Activated CD8-positive, alpha-beta memory T cell treated with anti-CD3 and anti-CD28 coated beads for 36 hours (primary cell): ENCODE measurements at regions not wholly inside any gene's neighbourhood (a gene's known extent, or its start where the extent isn't known, plus 50 kb on each side); places are given as distances from the start of the nearest gene placed in this dataset.

Experiments used
- CTCF ChIA-PET: fragments of 350-600 bp; sonication (Branson Sonifier 250); formaldehyde crosslinking; loops from one replicate; lab custom pipeline; 2021; ENCODE audit warnings: antibody characterized with exemption; lab: Charles Lee
- POLR2A ChIA-PET: fragments of 350-600 bp; sonication (Branson Sonifier 250); formaldehyde crosslinking; loops from one replicate; lab custom pipeline; 2021; ENCODE audit warnings: antibody characterized with exemption; lab: Charles Lee

DNA sequence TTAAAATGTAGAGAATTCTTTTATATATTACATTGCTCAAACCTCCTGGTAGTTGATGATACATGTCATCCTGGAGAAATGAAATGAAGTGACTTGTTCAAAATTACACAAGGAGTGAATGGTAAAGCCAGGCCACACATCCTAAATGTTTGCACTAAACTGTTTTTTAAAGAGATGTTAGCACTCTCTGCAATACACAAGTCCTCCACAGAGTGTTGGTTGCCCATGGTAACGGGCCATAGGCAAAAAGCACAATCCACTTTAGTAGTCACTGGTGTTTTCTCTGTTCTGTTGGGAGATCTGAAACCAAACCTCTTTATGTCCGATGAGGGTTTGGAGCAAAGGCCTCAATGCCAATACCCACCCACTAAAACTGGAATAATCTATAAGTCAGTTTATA is 907.4 kb downstream of the NTRK3 start:
- CTCF ChIA-PET, result no interaction called here
- POLR2A ChIA-PET, result no interaction called here

DNA sequence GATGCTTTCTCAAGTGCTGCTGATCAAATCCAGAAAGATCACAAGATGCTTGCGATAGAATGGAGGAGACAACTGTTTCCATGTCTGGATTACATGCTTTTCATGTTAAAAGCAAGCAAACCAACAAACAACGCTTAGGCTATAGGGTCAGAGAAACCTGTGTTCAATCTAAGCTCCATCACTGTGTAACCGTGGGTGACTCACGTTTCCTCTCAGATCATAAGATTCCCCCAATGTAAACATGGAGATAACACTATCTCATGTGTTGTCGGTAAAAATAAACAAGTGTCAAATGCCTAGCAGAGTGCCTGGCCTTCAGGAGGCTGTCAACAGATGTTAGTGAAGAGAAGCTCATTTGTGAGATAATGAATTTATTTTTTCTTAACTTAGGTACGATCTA is 907.8 kb downstream of the NTRK3 start:
- CTCF ChIA-PET, result no interaction called here
- POLR2A ChIA-PET, result no interaction called here

- ChIA-PET CTCF (no interaction called here), POLR2A (no interaction called here)
Observed at GRCh38 chr15:87347806-87348515, 908.6 kb downstream of the NTRK3 start.

DNA sequence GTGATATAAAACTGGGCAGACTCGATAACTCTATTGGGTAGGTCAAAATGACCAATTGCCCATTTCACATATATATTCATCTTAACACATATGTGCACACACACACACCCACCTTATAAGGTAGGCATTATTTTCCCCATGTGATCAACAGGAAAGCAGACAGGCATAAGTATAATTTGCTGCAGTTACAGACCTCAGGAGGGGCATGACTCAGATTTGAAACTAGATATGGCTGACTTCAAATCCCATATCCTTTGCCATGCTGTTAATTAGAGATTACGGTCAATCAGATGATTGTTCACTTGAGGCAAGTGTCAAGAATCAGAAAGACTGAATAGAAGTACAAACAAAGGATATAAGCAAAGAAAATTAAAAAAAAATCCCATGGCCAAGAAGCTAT is 910.6 kb downstream of the NTRK3 start:
- ChIA-PET CTCF (no interaction called here), POLR2A (no interaction called here)

GRCh38 chr15:87343966-87344365 is 912.6 kb downstream of the NTRK3 start:
- POLR2A ChIA-PET, result no interaction called here
- CTCF ChIA-PET, result no interaction called here

DNA sequence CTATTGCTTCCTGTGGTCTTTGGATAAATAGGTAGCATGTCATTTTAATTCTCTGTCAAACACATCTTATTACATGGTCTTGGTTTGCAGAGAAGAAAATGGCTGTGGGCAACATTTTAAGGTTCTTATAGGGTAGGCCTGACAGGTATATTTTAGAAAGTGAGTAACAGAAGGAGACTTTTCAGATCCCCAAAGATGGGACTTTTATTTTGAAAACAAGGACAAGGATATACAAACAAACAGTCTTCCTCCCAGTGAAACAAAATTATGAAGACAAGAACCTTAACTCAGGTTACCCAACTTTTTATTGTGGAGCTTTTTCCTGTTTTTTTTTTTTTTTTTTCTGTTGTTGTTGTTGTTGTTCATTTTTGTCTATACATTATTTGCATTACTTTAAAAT is 916.2 kb downstream of the NTRK3 start:
- CTCF ChIA-PET, result no interaction called here
- POLR2A ChIA-PET, result no interaction called here

DNA sequence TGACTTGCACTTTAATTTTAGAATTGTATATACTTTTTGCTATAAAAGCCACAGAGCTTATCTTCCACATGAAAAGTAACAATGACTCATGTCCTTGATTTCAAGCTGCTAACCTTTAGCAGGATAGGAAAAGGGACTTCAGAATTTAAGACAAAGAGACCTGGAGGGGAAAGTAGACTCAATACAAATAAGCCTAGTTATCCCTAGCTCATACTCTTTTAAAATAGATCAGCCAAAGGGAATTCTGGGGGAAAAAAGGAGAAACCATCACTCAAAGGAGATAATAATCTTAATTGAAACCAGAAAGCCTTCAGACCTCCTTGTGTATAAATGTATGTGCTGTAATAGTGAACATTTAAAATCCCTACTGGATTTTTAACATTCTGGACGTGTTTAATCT is 930.3 kb downstream of the NTRK3 start:
- ChIA-PET CTCF (no interaction called here), POLR2A (no interaction called here)

- POLR2A ChIA-PET, result no interaction called here
- CTCF ChIA-PET, result no interaction called here
Observed at GRCh38 chr15:87322870-87323269, 933.7 kb downstream of the NTRK3 start.

GRCh38 chr15:87322265-87322664 is 934.3 kb downstream of the NTRK3 start:
- POLR2A ChIA-PET, result no interaction called here
- CTCF ChIA-PET, result no interaction called here

GRCh38 chr15:87317900-87318299 is 938.6 kb downstream of the NTRK3 start:
- ChIA-PET CTCF (no interaction called here), POLR2A (no interaction called here)

DNA sequence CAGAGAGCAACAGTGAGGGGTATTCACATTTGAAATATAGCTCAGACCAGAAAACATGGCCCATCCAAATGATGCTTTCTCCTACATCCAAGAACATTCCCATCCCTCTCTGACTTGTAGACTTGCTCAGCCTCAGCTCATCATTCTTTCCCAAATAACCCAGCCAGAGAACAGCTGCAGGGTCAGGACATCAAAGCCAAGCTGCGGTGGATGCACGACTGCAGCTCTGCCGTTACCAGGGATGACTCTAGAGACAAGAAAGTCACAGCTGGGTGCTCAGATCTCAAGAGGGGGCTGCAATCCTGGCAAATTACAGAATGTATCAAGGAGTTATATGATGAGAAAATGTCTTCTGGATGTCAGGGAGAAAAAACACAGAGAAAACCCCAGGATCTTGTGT is 944.3 kb downstream of the NTRK3 start:
- ChIA-PET CTCF (no interaction called here), POLR2A (no interaction called here)

- ChIA-PET POLR2A (no interaction called here), CTCF (no interaction called here)
Observed at GRCh38 chr15:87300146-87300545, 956.4 kb downstream of the NTRK3 start.

- ChIA-PET POLR2A (no interaction called here), CTCF (no interaction called here)
Observed at GRCh38 chr15:87294854-87295253, 961.7 kb downstream of the NTRK3 start.

DNA sequence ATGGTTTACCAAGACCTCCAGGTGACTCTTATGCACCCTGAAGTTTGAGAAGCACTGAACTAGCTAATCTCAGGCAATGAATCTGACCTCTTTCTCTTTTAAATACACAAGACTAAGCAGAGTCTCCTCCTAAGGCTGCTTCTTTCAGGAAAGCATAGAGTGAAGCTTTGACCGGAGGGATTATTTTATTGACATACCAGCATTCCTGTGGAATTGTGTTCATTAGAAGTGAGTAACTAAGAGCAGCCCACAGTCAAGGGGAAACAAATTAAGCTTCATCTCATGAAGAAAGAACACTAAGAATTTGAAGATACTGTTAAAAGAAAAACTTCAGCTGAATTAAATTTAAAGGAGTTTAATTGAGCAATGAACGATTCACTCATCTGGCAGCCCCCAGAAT is 963.5 kb downstream of the NTRK3 start:
- ChIA-PET CTCF (no interaction called here), POLR2A (no interaction called here)

DNA sequence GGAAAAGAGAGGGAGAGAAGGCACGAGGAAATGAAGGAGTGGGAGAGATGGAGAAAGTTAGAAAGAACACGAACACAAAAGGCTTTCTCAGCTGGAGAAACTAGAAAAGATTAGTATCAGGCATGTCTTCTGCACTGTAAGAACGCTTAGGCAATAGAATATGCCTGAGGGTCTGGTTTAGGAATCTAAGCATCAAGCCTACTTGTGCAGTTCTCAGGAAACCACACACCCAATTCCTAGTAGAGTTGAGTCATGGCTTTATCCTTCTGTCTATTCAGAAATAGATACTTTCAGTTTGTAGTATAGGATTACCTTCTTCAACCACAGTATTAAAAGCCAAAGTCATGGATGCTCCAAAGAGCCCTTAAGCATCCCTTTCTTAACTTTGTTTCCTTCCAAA is 969.4 kb downstream of the NTRK3 start:
- CTCF ChIA-PET, result no interaction called here
- POLR2A ChIA-PET, result no interaction called here

DNA sequence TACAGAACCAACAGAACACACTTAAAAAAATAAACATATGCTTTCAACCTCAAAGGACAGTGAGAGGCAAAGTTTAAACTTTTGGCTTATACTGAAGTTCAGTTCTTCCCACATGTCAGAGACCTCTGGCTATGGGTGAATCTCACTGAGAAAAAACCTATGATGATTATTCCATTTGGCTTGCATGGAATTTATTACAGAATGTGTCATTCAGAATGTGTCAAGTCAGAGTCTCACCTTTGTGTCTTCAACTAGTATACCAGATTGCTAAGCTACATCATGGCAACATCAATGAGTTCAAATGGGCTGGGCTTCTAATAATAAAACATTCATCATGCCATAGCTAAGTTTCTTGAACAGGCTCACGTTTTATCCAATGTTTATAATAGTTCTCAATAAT is 987.0 kb downstream of the NTRK3 start:
- CTCF ChIA-PET, result no interaction called here
- POLR2A ChIA-PET, result no interaction called here

DNA sequence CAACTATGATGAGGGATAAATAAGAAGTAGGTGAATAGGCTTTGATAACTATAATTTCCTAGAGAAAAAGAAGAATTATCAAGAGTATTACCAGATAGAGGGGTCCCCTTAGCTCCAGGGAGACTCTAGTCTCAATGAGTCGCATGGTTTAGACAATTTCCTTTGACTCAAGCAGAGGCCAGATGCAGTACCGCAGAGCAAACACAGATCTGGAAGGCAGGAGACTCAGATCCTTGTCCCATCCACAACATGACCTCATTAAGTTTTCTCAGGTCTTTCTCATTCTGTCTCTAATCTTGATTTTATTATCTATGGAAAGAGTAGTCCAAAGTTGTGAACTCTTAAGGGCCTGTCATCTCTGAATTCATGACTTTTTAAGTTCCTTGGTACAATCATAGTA is 987.9 kb downstream of the NTRK3 start:
- ChIA-PET POLR2A (no interaction called here), CTCF (no interaction called here)

DNA sequence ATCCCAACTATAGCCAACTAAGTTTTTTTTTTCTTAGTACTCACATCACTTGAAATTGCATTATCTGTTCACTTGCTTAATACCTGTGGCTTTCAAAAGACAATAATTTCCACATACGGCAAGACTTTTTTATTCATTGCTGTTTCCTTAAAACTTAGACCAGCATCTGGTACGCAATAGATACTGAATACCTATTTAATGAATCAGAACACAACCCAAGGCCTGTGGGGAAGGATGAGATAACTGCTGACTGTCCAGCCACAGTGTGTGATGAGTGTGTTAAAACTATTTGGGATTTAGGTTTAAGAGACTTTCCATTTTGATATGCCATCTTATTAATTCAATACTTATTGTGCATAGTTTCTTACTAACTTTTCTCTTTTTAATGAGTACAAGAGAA is 988.7 kb downstream of the NTRK3 start:
- ChIA-PET POLR2A (no interaction called here), CTCF (no interaction called here)

DNA sequence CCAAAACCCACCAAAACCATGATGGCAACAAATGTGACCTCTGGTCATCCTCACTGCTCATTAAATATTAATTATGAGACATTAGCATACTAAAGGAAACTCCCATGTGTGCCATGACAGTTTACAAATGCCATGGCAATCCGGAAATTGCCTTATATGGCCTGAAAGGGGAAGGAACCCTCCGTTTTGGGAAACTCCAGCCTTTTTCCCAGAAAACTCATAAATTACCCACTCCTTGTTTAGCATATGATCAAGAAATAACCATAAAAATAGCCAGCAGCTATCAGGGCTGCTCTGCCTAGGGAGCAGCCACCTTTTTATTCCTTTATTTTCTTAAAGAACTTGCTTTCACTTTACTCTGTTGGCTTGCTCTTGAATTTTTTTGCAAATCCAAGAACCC is 992.7 kb downstream of the NTRK3 start:
- ChIA-PET POLR2A (no interaction called here), CTCF (no interaction called here)

GRCh38 chr15:87263296-87263695 is 993.2 kb downstream of the NTRK3 start:
- ChIA-PET POLR2A (no interaction called here), CTCF (no interaction called here)

DNA sequence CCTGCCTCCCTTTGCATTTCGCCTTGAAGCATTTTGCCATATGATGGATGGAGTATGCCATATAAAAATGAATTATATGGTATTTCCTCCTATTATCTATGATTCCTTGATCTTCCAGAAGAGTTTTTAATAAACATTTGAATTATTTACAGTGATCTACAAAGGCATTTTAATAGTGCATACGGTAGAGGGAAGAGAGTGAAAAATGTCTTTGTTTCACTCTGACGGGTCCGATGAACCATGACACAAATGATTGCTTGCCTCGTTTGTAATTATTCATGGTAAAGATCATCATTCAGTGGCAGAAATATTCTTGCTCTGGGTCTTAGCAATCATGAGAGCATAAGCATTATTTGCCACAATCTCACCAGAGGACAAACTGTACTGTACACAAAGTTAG is 1010.9 kb downstream of the NTRK3 start:
- ChIA-PET CTCF (no interaction called here), POLR2A (no interaction called here)

DNA sequence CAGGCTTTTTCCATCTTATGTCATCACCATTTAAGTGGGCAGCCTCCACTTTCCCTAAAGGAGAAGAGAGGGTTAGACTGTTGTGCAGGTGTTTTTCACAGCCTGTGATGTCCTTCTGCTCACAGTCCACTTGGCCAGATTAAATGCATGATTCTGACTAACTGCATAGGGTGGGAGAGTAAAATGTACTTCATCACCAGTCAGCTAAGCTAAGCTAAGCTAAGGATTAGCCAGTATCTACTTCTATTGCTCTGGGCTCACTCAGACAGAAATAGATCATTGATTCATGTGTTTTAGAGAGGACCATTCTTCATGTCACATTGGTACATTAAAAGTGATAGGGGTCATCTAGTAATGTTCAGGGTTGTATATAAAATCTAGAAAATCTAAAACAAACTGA is 1013.1 kb downstream of the NTRK3 start:
- ChIA-PET CTCF (no interaction called here), POLR2A (no interaction called here)
